ENCODE measurements at regions not wholly inside any gene's neighbourhood (a gene's known extent, or its start where the extent isn't known, plus 50 kb on each side); places are given as distances from the start of the nearest gene placed in this dataset.
"Not testable (repeated sequence)": the region's sequence is repeated elsewhere in the genome, so short reads cannot be mapped to it uniquely, and the experiment has no call there.

DNA sequence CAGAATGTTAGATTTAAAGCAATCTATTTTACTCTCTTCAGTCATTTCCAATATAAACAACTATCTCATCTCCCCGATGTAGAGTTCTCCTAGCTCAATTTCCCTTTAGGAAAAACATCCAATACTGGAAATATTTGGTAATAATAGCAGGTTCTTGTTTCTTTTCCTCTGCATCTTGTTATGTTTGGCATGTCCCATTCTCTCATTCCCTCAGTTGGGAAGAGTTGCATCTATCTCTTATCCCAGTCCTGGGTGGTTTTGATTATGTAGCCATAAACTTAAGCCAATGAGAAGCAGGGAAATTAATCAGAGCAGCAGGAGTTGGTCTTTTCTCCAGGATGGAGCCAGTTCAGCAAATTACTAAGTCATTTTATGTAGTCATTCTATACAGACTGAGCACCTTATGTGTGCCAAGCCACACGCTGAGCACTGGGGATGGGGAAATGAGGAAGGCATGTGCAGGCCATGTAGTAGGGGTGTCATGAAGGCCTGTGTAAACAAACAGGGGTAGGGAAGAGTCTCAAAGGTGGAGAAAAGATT is 418.2 kb upstream of the NFIA start:
- Histone ChIP-seq H3K4me3 (ENCODE audit: insufficient read length, low read depth) (no peak overlapping the region), H3K27me3 (ENCODE audit: insufficient read depth, insufficient read length) (no peaks in the 10 kb centered on the region), H3K9me3 (ENCODE audit: insufficient read depth, low read length) (no peaks in the 10 kb centered on the region), H3K4me1 (ENCODE audit: insufficient read depth, insufficient read length) (no peaks in the 10 kb centered on the region), H3K9ac (ENCODE audit: insufficient read length, low read depth) (no peak overlapping the region), H3K36me3 (ENCODE audit: insufficient read depth, insufficient read length, low read length) (no peaks in the 10 kb centered on the region)
- TF ChIP-seq SUZ12 (IDR thresholded peaks at IDR 0.05; ENCODE audit: extremely low read depth, insufficient read depth, insufficient read length): no peak
- TF ChIP-seq YY1 (IDR thresholded peaks at IDR 0.05; ENCODE audit: insufficient read depth, insufficient read length): no peak
- TF ChIP-seq ZNF274 (IDR thresholded peaks at IDR 0.05; ENCODE audit: low read depth, low read length): no peak
- DNase-seq (ENCODE audit: low read depth, low spot score): no peak

- no peak for TF ChIP-seq ZNF274 (IDR thresholded peaks at IDR 0.05; ENCODE audit: low read depth, low read length)
- no peak for TF ChIP-seq SUZ12 (IDR thresholded peaks at IDR 0.05; ENCODE audit: extremely low read depth, insufficient read depth, insufficient read length)
- no peak for TF ChIP-seq YY1 (IDR thresholded peaks at IDR 0.05; ENCODE audit: insufficient read depth, insufficient read length)
- no peaks in the 10 kb centered on the region for H3K36me3 ChIP-seq (ENCODE audit: insufficient read depth, insufficient read length, low read length)
- DNase-seq (ENCODE audit: low read depth, low spot score): no peak
- H3K9me3 ChIP-seq (ENCODE audit: insufficient read depth, low read length): no peaks in the 10 kb centered on the region
- no peak overlapping the region for H3K9ac ChIP-seq (ENCODE audit: insufficient read length, low read depth)
- no peaks in the 10 kb centered on the region for H3K27me3 ChIP-seq (ENCODE audit: insufficient read depth, insufficient read length)
- H3K4me1 ChIP-seq (ENCODE audit: insufficient read depth, insufficient read length): no peaks in the 10 kb centered on the region
- H3K4me3 ChIP-seq (ENCODE audit: insufficient read length, low read depth): no peak overlapping the region
These were observed 419.8 kb upstream of the NFIA start for GRCh38 chr1:60662486-60663044.

GRCh38 chr1:60657926-60658325 is 424.4 kb upstream of the NFIA start:
- Histone ChIP-seq H3K9me3 (ENCODE audit: insufficient read depth, low read length) (no peaks in the 10 kb centered on the region), H3K27me3 (ENCODE audit: insufficient read depth, insufficient read length) (no peaks in the 10 kb centered on the region), H3K36me3 (ENCODE audit: insufficient read depth, insufficient read length, low read length) (no peaks in the 10 kb centered on the region), H3K9ac (ENCODE audit: insufficient read length, low read depth) (no peak overlapping the region), H3K4me3 (ENCODE audit: insufficient read length, low read depth) (no peak overlapping the region), H3K4me1 (ENCODE audit: insufficient read depth, insufficient read length) (no peaks in the 10 kb centered on the region)
- no peak for DNase-seq (ENCODE audit: low read depth, low spot score)
- TF ChIP-seq SUZ12 (IDR thresholded peaks at IDR 0.05; ENCODE audit: extremely low read depth, insufficient read depth, insufficient read length) (no peak), ZNF274 (IDR thresholded peaks at IDR 0.05; ENCODE audit: low read depth, low read length) (no peak), YY1 (IDR thresholded peaks at IDR 0.05; ENCODE audit: insufficient read depth, insufficient read length) (no peak)

DNA sequence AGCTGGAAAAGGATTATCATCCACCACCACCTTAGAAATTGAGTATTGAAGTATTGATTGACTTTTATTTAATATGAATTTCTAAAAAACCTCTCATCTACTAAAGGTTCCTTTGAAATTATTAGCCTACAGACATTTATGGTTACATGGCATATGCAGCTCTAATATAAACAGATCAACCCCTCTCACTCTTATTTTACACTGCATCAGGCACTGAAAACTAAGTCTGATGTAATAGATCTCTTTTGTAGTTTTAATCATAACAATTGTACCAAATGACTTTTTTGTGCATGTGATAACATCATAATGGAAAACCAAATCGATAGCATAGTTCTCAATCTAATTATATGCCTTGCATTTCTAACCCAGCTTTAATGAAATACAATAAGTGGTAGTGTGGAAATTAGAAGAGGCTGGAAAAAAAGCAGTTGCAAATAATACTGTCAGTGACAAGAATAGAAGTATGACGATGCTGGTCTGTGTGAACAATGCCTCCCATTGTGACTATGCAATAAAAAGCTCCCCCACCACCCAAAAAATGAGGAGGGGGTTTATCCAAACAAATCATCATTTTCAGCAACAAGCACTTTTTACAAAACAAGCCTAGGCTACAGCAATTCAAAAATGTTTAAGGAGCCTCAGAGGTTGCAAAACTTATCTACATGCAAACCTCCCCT is 426.5 kb upstream of the NFIA start:
- no peak overlapping the region for H3K9ac ChIP-seq (ENCODE audit: insufficient read length, low read depth)
- H3K36me3 ChIP-seq (ENCODE audit: insufficient read depth, insufficient read length, low read length): no peaks in the 10 kb centered on the region
- H3K9me3 ChIP-seq (ENCODE audit: insufficient read depth, low read length): no peaks in the 10 kb centered on the region
- H3K4me1 ChIP-seq (ENCODE audit: insufficient read depth, insufficient read length): no peaks in the 10 kb centered on the region
- TF ChIP-seq ZNF274 (IDR thresholded peaks at IDR 0.05; ENCODE audit: low read depth, low read length) (no peak), YY1 (IDR thresholded peaks at IDR 0.05; ENCODE audit: insufficient read depth, insufficient read length) (no peak), SUZ12 (IDR thresholded peaks at IDR 0.05; ENCODE audit: extremely low read depth, insufficient read depth, insufficient read length) (no peak)
- H3K27me3 ChIP-seq (ENCODE audit: insufficient read depth, insufficient read length): no peaks in the 10 kb centered on the region
- no peak overlapping the region for H3K4me3 ChIP-seq (ENCODE audit: insufficient read length, low read depth)
- DNase-seq (ENCODE audit: low read depth, low spot score): no peak

DNA sequence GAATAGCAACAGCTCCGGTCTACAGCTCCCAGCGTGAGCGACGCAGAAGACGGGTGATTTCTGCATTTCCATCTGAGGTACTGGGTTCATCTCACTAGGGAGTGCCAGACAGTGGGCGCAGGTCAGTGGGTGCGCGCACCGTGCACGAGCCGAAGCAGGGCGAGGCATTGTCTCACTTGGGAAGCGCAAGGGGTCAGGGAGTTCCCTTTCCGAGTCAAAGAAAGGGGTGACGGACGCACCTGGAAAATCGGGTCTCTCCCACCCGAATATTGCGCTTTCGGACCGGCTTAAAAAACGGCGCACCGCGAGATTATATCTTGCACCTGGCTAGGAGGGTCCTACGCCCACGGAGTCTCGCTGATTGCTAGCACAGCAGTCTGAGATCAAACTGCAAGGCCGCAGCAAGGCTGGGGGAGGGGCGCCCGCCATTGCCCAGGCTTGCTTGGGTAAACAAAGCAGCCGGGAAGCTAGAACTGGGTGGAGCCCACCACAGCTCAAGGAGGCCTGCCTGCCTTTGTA is 442.3 kb upstream of the NFIA start:
- DNase-seq (ENCODE audit: low read depth, low spot score); H3K27me3 ChIP-seq (ENCODE audit: insufficient read depth, insufficient read length); H3K9me3 ChIP-seq (ENCODE audit: insufficient read depth, low read length); H3K36me3 ChIP-seq (ENCODE audit: insufficient read depth, insufficient read length, low read length); H3K4me1 ChIP-seq (ENCODE audit: insufficient read depth, insufficient read length); H3K9ac ChIP-seq (ENCODE audit: insufficient read length, low read depth): not testable (repeated sequence)
- H3K4me3 ChIP-seq (ENCODE audit: insufficient read length, low read depth): peak overlapping the region; percentile 15

GRCh38 chr1:60639287-60639686 is 443.1 kb upstream of the NFIA start:
- Histone ChIP-seq H3K4me3 (ENCODE audit: insufficient read length, low read depth) (no peak overlapping the region), H3K9ac (ENCODE audit: insufficient read length, low read depth) (no peak overlapping the region), H3K9me3 (ENCODE audit: insufficient read depth, low read length) (no peaks in the 10 kb centered on the region), H3K36me3 (ENCODE audit: insufficient read depth, insufficient read length, low read length) (no peaks in the 10 kb centered on the region), H3K27me3 (ENCODE audit: insufficient read depth, insufficient read length) (no peaks in the 10 kb centered on the region), H3K4me1 (ENCODE audit: insufficient read depth, insufficient read length) (no peaks in the 10 kb centered on the region)
- TF ChIP-seq YY1 (IDR thresholded peaks at IDR 0.05; ENCODE audit: insufficient read depth, insufficient read length): no peak
- TF ChIP-seq ZNF274 (IDR thresholded peaks at IDR 0.05; ENCODE audit: low read depth, low read length): no peak
- no peak for TF ChIP-seq SUZ12 (IDR thresholded peaks at IDR 0.05; ENCODE audit: extremely low read depth, insufficient read depth, insufficient read length)
- DNase-seq (ENCODE audit: low read depth, low spot score): no peak

- H3K27me3 ChIP-seq (ENCODE audit: insufficient read depth, insufficient read length): no peaks in the 10 kb centered on the region
- H3K4me1 ChIP-seq (ENCODE audit: insufficient read depth, insufficient read length): no peaks in the 10 kb centered on the region
- H3K9ac ChIP-seq (ENCODE audit: insufficient read length, low read depth): no peak overlapping the region
- no peak overlapping the region for H3K4me3 ChIP-seq (ENCODE audit: insufficient read length, low read depth)
- TF ChIP-seq ZNF274 (IDR thresholded peaks at IDR 0.05; ENCODE audit: low read depth, low read length): no peak
- no peak for TF ChIP-seq YY1 (IDR thresholded peaks at IDR 0.05; ENCODE audit: insufficient read depth, insufficient read length)
- TF ChIP-seq SUZ12 (IDR thresholded peaks at IDR 0.05; ENCODE audit: extremely low read depth, insufficient read depth, insufficient read length): no peak
- no peak for DNase-seq (ENCODE audit: low read depth, low spot score)
- no peaks in the 10 kb centered on the region for H3K36me3 ChIP-seq (ENCODE audit: insufficient read depth, insufficient read length, low read length)
- H3K9me3 ChIP-seq (ENCODE audit: insufficient read depth, low read length): no peaks in the 10 kb centered on the region
These were observed 444.7 kb upstream of the NFIA start for GRCh38 chr1:60637651-60638050.
